LHCN-M2 (cell line): ENCODE measurements at regions not wholly inside any gene's neighbourhood (a gene's known extent, or its start where the extent isn't known, plus 50 kb on each side); places are given as distances from the start of the nearest gene placed in this dataset.

ENCODE experiments used
- DNase-seq: peaks from one replicate; pipeline ENCODE4 v3.0.0-alpha.2; 2012; ENCODE audit warnings: low read depth

- peak; percentile 74 for DNase-seq
Observed at GRCh38 chr6:71123051-71123450, 165.6 kb upstream of the OGFRL1 start.

GRCh38 chr6:71124340-71124739, 164.3 kb upstream of the OGFRL1 start:
- DNase-seq, result peak; percentile 29

- no peak for DNase-seq
Observed at GRCh38 chr6:71125216-71125615, 163.4 kb upstream of the OGFRL1 start.

DNA sequence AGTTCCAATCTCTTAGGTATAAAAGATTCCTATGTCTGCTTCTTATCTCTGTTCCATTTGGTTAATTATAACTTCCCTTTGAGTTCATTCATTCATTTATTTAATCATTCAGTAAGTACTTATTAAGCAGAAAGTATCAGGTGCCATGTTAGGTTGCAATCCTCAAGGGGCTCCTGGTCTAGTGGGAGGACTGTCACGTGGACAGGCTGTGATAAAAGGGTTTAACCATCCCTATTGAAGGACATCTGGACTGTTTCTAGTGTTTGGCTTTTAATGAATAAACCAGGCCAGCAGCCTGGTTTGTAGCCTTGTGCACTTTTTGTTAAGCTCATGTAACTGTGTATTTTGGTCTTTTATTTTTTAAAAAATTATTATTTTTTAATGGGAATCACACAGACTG, 162.1 kb upstream of the OGFRL1 start:
- DNase-seq, result no peak

- no peak for DNase-seq
Observed at GRCh38 chr6:71127374-71127773, 161.2 kb upstream of the OGFRL1 start.

DNA sequence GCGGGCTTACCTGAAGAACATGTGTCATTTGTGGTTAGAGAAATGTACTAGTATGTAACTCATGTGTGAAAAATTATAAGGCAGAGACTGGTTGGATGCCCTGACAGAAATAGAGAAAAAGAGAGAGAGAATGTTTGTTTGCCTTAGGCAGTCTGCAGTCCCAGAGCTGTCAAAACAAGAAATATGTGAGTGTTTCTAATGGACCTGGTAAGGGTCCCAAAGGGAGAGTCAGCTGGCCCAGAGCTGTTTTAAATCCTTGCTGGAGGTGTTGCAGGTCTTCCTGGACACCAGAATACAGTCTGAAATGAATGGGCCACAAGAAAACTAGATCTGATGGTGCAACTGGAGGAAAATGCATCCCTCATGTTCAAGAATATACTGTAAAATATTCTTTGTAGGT, 158.3 kb upstream of the OGFRL1 start:
- DNase-seq, result no peak

DNA sequence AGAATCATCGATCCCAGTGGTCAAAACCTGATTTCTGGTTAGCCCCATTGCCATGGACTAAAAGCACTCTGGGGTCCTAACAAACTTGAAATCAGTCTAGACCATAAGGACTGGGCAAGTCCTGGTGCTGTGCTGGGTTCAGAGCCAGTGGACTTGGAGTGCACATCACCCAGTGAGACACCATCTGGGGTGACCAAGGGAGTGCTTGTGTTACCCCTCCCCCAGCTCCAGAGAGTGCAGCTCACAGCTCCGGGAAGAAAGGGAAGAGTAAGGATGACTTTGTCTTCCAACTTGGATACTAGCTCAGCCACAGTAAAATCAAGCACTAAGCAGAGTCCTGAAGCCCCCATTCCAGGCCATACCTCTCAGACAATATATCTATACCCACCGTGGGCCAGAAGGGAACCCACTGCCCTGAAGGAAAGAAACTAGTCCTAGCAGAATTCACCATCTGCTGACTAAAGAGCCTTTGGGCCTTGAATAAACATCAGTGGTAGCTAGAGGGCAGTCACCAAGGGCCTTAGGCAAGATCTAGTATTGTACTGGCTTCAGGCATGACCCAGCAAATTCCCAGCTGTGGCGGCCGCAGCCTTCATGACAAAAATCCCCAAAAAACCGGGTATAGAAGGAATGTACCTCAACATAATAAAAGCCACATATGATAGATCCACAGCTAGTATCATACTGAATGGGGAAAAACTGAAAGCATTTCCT, 153.5 kb upstream of the OGFRL1 start:
- DNase-seq, result no peak

DNA sequence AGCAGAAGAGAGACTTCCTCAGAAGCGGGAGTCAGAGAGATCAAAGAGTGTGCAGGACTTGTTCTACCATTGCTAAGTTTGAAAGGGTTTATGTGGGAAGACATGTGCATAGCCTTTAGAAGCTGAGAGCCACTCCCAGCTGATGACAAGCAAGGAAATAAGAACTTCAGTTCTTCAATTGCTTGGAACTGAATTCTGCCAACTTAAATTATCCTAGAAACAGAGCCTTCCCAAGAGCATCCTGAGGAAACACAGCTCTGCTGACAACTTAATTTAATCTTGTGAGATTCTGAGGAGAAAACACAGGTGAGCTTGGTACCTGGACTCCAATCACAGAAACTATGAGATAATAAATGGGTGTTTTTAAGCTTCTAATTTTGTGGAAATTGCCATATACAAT, 150.6 kb upstream of the OGFRL1 start:
- no peak for DNase-seq

GRCh38 chr6:71138376-71138775, 150.2 kb upstream of the OGFRL1 start:
- DNase-seq, result peak; percentile 30

- DNase-seq, result peak; percentile 82
Observed at GRCh38 chr6:71139249-71139648, 149.4 kb upstream of the OGFRL1 start.

DNA sequence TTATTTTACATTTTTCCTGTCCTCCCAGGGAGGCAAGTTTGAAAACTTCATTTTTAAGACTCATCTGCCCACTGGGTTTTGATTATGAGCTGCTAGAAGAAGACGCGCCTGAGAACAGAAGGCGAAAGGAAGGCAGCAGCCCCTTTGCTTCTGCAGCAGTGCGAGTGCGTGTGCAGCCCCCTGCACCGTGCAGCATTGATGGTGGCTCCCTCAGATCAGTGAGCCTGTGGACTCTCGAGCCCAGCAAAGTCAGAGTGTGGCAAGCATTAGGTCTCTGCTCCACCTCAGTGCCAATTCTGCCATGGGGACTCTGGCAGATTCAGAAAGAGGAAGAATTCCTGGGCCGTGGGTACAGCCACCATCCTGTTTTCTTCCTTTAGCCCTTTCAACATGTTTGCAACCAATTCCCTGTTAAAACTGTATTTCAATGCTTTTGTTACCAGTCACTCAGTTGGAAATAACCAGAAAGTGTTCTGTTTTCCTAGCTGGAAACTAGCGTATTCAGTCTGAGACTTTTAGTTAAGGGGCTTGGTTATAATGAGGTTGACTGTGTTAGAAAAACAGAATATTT, 134.8 kb upstream of the OGFRL1 start:
- no peak for DNase-seq

DNA sequence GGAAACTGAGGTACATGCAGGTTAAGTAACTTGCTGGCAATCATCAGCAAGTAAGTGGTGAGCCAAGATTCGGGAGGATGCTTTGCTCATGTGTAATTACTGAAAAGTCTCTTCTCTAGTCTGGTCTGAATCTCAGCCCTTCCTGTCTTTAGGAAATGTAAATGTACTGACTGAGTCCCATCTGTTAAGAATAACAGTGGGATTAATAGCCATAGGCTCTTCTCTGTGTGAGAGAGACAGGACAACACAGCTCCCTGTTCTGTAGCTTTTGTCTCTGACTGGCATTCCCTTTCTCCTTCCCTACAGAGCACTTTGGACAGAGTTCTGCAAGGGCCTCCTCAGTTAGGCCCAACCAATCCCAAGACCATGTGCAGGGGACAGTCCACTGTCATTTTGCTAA, 131.3 kb upstream of the OGFRL1 start:
- DNase-seq, result no peak

- no peak for DNase-seq
Observed at GRCh38 chr6:71164890-71165289, 123.7 kb upstream of the OGFRL1 start.

- DNase-seq, result no peak
Observed at GRCh38 chr6:71168233-71168765, 120.3 kb upstream of the OGFRL1 start.

GRCh38 chr6:71171497-71172070, 117.0 kb upstream of the OGFRL1 start:
- DNase-seq, result no peak

- no peak for DNase-seq
Observed at GRCh38 chr6:71179249-71179885, 109.2 kb upstream of the OGFRL1 start.

DNA sequence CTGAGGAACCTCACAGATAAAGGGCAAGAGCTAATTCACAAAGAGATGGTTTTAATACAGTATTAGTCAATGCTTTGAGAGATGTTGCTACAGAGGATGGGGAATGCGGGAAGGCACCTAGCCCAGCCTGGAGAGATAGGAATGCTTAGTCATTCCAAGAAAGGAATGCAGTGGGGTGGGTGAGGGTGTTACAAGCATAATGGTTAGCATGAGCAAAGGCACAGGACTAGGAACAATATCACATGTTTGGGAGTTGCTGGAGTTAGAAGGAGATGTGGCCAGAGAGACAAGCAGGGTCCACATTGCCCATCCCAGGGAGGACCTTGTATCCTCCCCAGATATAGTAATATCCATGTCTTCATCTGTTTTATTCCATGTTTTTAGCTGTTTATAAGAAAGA, 107.0 kb upstream of the OGFRL1 start:
- peak; percentile 83 for DNase-seq

- no peak for DNase-seq
Observed at GRCh38 chr6:71187141-71187540, 101.5 kb upstream of the OGFRL1 start.

GRCh38 chr6:71190809-71191208, 97.8 kb upstream of the OGFRL1 start:
- peak; percentile 49 for DNase-seq

- peak; percentile 67 for DNase-seq
Observed at GRCh38 chr6:71194724-71195123, 93.9 kb upstream of the OGFRL1 start.

DNA sequence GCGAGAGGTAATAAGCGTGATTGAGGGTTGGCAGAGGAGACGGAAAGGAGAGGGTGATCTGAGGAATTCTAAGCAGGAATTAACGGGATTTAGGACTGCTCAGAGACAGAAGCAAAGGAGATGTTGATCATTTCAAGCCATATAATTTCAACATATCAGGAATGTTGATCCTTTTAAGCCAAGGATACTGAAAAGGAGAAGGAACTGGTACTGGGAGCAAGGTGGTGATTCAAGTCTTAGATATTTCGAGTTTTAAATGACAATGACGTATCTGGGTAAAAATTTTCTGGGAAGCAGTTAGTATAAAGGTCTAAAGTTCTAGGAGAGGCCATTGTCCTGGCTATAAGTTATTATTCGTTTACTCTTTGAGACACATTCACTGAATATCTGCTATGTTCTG, 91.3 kb upstream of the OGFRL1 start:
- peak; percentile 77 for DNase-seq

DNA sequence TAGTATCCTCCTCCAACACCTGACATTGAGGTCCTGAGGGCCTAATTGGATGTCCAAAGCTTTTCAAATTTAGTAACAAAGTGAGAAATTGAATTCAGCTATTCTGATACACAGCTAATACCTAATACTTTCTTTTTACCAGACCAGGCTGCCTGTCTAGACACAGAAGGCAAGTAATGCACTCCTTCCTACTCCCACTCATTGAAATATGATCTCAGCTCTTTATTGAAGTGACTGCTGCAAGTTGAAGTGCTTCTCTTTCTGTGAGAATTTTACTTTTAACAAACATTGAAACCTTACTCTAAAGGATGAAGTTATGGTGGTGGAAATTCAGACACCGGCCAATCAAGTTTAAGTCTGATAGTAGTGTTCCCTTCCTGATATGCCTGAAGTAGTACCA, 90.8 kb upstream of the OGFRL1 start:
- DNase-seq, result peak; percentile 64

DNA sequence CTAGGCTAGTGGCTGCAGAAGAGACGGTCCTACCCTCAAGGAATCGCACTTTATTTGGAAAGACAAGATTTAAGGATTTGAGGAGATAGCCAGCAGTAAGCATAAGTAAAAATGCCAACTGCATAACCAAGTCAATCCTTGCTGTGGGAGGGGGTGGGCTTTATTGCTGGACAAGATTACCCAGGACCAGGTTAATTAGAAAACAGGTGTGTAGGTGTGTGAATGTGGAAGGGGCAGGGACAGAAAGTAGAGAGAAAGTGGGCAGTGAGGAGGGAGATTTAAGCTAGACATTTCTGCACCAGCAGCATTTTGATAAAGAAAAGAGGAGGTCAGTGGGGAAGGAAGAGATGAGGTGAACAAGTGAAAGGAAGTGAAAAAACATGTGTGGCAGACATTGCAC, 89.7 kb upstream of the OGFRL1 start:
- DNase-seq, result no peak
